ENCODE measurements at regions not wholly inside any gene's neighbourhood (a gene's known extent, or its start where the extent isn't known, plus 50 kb on each side); places are given as distances from the start of the nearest gene placed in this dataset.
"Not testable (repeated sequence)": the region's sequence is repeated elsewhere in the genome, so short reads cannot be mapped to it uniquely, and the experiment has no call there.

DNA sequence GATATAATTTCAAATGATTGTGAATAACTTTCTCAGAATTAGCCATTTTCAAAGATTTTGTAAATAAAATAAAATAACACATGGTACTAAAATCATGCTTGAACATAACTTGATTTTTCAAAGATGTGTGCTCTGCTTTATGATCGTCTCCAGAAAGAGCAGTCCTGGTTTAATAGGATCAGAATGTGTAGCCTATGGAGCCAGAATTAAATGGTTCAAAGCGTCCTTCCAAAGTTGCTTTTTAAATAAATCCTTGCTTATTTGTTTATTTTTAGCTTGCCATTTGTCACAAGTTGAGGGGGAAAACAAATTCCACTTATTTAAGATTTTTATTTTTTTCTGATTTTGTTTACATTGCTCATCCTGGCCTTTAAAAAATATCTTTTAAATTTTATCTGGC, 123.7 kb upstream of the SPRED1 start:
- ATAC-seq (ENCODE audit: low read depth in 2 of 2), result no peak
- H3K4me3 Mint-ChIP-seq, result no peak overlapping the region
- H3K9me3 Mint-ChIP-seq, result peaks cover 0 to 5% (median 3%) of the 10 kb centered on the region in 7 donors
- H3K27me3 Mint-ChIP-seq, result peaks cover 0 to 16% (median 10%) of the 10 kb centered on the region in 3 donors
- no peak for DNase-seq
- H3K36me3 Mint-ChIP-seq, result no peaks in the 10 kb centered on the region
- H3K4me1 Mint-ChIP-seq, result peaks cover 0 to 14% (median 9%) of the 10 kb centered on the region in 3 donors
- H3K27ac Mint-ChIP-seq, result no peak overlapping the region

DNA sequence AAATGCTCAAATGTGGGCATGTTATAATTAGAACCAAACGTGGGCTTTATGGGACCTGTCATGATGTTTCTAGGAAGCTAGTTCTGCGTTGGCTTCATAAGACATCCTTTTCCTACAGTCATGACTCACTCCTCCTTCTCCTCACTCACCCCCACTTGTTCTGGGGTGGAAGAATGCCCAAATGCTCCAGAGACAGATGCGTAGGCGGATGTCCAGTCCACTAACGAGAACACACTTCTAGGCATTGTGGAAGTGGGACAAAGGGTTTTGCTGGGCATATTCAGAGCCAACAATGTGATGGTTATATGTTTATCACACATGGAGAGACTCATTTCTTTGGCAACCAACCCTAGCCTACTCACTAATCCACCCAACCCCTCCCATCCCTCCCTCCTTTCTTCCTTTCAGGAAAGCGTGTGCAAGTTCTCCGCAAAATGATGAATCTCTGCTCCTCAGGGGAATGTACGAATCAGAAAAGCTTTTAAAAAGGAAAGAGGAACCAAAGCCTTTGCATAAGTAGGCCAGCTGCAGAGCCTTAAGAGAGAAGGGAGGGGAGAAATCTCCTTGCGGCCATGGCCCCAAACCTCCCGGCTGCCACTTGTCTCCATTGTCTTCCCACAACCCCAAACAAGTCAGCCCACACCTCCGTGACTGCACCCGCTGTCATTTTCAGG, 123.0 kb upstream of the SPRED1 start:
- Mint-ChIP-seq H3K4me3 (peak overlapping the region in 5 of 8 donors; percentile 18 to 56 (median 30)), H3K36me3 (no peaks in the 10 kb centered on the region), H3K9me3 (peaks cover 0 to 4% (median 0%) of the 10 kb centered on the region in 7 donors), H3K27me3 (peaks cover 4 to 16% (median 10%) of the 10 kb centered on the region in 3 donors), H3K27ac (peak overlapping the region in 1 of 6 donors; percentile 47), H3K4me1 (peaks cover 0 to 14% (median 9%) of the 10 kb centered on the region in 3 donors)
- ATAC-seq (ENCODE audit: low read depth in 2 of 2) (peak; percentile 51 to 63), DNase-seq (no peak)

DNA sequence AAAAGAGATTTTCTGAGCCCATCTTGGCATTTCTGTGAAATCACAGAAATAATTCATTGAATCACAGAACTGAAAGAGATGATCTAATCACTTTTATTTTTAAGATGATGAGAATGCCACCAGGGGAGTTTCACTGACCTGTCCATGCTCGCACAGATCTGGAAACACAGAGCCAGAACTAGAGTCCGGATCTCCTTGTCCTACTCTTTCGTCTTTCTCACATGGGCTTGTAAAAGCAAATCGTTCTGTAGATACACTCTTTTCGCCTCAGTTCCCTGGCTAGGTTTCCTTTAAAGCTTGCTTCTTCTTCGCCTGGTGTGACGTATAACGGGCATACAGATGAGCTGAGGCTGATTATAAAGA, 122.5 kb upstream of the SPRED1 start:
- H3K9me3 Mint-ChIP-seq, result no peaks in the 10 kb centered on the region
- H3K4me1 Mint-ChIP-seq, result peaks cover 0 to 14% (median 9%) of the 10 kb centered on the region in 3 donors
- no peaks in the 10 kb centered on the region for H3K36me3 Mint-ChIP-seq
- DNase-seq, result no peak
- H3K27ac Mint-ChIP-seq, result peak overlapping the region in 1 of 6 donors; percentile 47
- H3K4me3 Mint-ChIP-seq, result peak overlapping the region in 4 of 8 donors; percentile 18 to 56 (median 34)
- ATAC-seq (ENCODE audit: low read depth in 2 of 2), result no peak
- peaks cover 8 to 16% (median 10%) of the 10 kb centered on the region in 3 donors for H3K27me3 Mint-ChIP-seq

DNA sequence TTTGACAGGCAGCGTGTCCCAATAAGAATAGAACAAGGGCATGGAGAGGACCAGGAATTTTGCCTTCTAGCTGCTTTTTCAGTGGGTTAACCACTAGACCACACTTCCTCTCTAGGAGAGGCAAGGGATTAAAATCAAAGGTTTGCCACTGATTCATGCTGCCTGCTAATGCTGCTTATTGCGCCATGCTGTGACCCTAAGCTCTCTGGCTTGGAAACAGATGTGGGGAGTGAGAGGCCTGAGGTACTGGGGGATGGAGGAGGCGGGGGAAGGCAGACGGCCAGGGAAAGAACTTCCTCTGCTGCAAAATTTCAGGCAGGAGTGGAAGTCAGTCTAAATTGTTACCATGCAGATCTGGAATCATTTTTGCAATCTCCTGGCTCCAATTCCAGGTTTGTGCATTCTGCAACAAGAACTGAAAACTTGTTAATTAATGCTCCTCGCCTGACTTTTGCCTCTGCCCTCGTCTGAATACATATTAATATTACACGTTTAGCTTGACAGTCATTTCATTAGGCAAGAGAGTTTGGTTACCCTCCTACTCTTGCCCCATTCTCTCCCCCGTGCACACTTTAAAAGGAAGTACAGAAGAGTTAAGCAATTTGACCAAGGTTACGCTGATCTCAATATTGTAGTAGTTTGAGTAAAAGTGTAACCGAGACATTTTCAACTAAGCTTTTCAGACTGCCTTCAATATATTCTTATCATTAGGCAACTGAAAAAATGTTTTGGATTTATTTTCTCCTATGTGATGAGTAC, 121.7 kb upstream of the SPRED1 start:
- no peak for ATAC-seq (ENCODE audit: low read depth in 2 of 2)
- no peaks in the 10 kb centered on the region for H3K36me3 Mint-ChIP-seq
- H3K27me3 Mint-ChIP-seq, result peaks cover 8 to 16% (median 10%) of the 10 kb centered on the region in 3 donors
- H3K4me3 Mint-ChIP-seq, result peak overlapping the region in 1 of 8 donors; percentile 56
- no peak overlapping the region for H3K27ac Mint-ChIP-seq
- DNase-seq, result no peak
- peaks cover 0 to 14% (median 9%) of the 10 kb centered on the region in 3 donors for H3K4me1 Mint-ChIP-seq
- H3K9me3 Mint-ChIP-seq, result no peaks in the 10 kb centered on the region

DNA sequence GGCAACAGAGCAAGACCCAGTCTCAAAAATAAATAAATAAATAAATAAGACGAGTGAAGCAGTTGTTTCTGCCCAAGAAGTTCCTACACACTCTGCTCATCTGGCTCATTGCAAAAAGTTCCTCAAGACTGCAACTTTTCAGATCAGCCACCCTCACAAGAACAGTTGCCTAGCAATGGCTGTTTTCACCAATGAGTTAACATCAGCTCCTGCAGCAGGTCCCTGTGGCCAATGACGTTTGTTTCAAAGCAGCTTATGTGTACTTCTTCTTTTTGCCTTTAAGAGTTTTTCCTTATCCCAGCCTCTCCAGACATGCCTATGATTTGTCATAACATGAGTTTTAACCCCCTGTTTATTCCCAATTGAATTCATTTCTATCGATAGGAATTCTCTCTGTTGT, 118.4 kb upstream of the SPRED1 start:
- peaks cover 8 to 15% (median 10%) of the 10 kb centered on the region in 3 donors for H3K27me3 Mint-ChIP-seq
- H3K36me3 Mint-ChIP-seq, result no peaks in the 10 kb centered on the region
- no peak for DNase-seq
- ATAC-seq (ENCODE audit: low read depth in 2 of 2), result peak in 1 of 2 donors; percentile 32
- peaks cover 0 to 9% (median 0%) of the 10 kb centered on the region in 7 donors for H3K9me3 Mint-ChIP-seq
- no peak overlapping the region for H3K4me3 Mint-ChIP-seq
- H3K4me1 Mint-ChIP-seq, result peaks cover 0 to 14% (median 8%) of the 10 kb centered on the region in 3 donors
- no peak overlapping the region for H3K27ac Mint-ChIP-seq

DNA sequence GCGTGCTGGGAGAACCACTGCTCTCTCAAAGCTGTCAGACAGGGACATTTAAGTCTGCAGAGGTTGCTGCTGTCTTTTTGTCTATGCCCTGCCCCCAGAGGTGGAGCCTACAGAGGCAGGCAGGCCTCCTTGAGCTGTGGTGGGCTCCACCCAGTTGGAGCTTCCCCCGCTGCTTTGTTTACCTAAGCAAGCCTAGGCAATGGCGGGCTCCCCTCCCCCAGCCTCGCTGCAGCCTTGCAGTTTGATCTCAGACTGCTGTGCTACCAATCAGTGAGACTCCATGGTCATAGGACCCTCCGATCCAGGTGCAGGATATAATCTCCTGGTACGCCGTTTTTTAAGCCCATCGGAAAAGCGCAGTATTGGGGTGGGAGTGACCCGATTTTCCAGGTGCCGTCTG, 110.4 kb upstream of the SPRED1 start:
- H3K27ac Mint-ChIP-seq; DNase-seq; H3K4me3 Mint-ChIP-seq; H3K36me3 Mint-ChIP-seq; H3K4me1 Mint-ChIP-seq; ATAC-seq (ENCODE audit: low read depth in 2 of 2): not testable (repeated sequence)
- Mint-ChIP-seq H3K27me3 (peaks cover 5 to 21% (median 14%) of the 10 kb centered on the region in 3 donors), H3K9me3 (peaks cover 3 to 11% (median 5%) of the 10 kb centered on the region in 7 donors)

DNA sequence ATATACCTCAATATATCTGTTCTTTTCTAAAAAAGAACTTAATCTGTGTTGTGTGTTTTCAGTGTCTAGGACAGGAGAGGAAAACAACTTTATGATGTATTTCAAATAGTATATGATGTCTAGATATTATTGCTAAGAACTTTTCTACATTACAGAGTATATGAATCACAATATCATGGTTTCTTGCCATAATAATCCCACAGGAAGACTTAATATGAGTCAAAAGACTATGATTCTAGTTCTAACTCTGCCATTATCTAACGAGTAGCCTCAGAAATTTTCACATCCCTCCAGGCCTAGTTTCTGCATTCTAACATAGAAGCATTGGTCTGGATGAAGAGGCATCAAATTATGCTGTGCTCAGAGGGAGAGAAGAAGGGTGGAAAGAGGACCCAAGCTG, 107.7 kb upstream of the SPRED1 start:
- ATAC-seq (ENCODE audit: low read depth in 2 of 2), result no peak
- DNase-seq, result no peak
- Mint-ChIP-seq H3K27me3 (peaks cover 5 to 16% (median 10%) of the 10 kb centered on the region in 3 donors), H3K36me3 (peaks cover 0 to 3% of the 10 kb centered on the region in 2 donors), H3K4me3 (no peak overlapping the region), H3K9me3 (peaks cover 0 to 15% (median 6%) of the 10 kb centered on the region in 7 donors), H3K27ac (no peak overlapping the region), H3K4me1 (no peaks in the 10 kb centered on the region)

DNA sequence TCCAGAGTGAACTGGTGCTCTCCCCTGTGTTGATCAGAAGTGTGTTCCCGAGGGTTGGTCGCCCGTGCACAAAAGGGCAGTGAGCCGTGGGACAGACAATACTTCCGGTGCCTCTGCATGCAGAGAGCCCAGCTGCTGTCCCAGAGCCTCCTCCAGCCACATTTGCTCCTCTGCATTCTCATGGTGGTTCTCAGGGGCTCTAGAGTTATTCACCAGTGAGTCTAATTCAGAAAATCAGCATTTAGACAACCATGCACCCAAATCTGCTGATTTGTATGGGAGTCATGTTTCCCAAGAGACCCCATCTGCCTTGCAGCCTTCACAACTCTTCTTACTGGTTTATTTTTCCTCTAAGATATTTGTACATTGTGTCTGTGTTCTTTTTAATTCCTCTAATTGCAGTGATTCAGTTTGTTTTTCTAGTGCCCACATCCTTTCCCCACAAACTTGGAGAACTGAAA, 107.0 kb upstream of the SPRED1 start:
- Mint-ChIP-seq H3K4me3 (no peak overlapping the region), H3K9me3 (peaks cover 0 to 23% (median 11%) of the 10 kb centered on the region in 7 donors)
- ATAC-seq (ENCODE audit: low read depth in 2 of 2), result no peak

DNA sequence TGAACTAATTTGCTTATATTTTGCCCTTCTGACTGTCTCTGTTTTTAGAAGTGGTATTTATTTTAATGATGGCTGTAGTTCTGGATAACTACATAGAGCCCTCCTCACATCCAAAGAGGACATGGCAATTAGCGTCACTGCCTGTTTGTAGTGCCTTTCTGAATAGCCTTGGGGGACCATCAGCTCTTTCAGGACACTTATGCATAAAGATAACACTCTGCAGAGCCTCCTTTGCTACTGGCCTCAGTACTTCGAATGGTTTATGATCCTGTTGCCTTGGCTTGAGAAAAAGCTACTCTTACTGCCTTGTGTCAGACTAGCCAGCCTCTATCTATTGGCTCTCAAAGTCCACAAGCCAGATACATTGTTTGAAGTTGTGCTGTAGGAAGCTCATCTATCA, 105.4 kb upstream of the SPRED1 start:
- H3K27me3 Mint-ChIP-seq, result peaks cover 6 to 15% (median 9%) of the 10 kb centered on the region in 3 donors
- H3K4me1 Mint-ChIP-seq, result no peaks in the 10 kb centered on the region
- H3K4me3 Mint-ChIP-seq, result no peak overlapping the region
- H3K36me3 Mint-ChIP-seq, result peaks cover 0 to 3% of the 10 kb centered on the region in 2 donors
- ATAC-seq (ENCODE audit: low read depth in 2 of 2) (no peak), DNase-seq (no peak)
- peaks cover 0 to 34% (median 13%) of the 10 kb centered on the region in 7 donors for H3K9me3 Mint-ChIP-seq
- H3K27ac Mint-ChIP-seq, result no peak overlapping the region

More for the DNA sequence above, 107.0 kb upstream of the SPRED1 start:
- H3K4me1 Mint-ChIP-seq, result no peaks in the 10 kb centered on the region
- H3K27ac Mint-ChIP-seq, result no peak overlapping the region
- peaks cover 5 to 16% (median 9%) of the 10 kb centered on the region in 3 donors for H3K27me3 Mint-ChIP-seq
- H3K36me3 Mint-ChIP-seq, result peaks cover 0 to 3% of the 10 kb centered on the region in 2 donors
- DNase-seq, result no peak

DNA sequence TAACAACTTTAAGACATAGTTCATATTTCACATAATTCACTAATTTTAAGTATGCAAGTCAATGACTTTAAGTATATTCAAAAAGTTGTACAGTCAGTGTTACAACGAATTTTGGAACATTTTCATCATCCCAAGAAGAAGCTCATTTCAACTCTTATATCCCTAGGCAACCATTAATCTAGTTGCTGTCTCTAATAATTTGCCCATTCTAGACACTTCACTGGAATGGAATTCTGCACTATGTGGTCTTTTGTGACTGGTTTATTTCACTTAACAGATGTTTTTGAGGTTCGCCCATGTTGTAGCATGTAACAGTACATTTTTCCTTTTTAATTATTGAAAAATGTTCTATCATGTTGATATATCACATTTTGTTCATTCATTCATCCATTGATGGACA, 104.2 kb upstream of the SPRED1 start:
- DNase-seq, result no peak
- Mint-ChIP-seq H3K9me3 (peaks cover 0 to 39% (median 14%) of the 10 kb centered on the region in 7 donors), H3K27ac (no peak overlapping the region), H3K27me3 (peaks cover 5 to 9% (median 5%) of the 10 kb centered on the region in 3 donors), H3K4me1 (no peaks in the 10 kb centered on the region), H3K4me3 (no peak overlapping the region), H3K36me3 (no peaks in the 10 kb centered on the region)
- no peak for ATAC-seq (ENCODE audit: low read depth in 2 of 2)

DNA sequence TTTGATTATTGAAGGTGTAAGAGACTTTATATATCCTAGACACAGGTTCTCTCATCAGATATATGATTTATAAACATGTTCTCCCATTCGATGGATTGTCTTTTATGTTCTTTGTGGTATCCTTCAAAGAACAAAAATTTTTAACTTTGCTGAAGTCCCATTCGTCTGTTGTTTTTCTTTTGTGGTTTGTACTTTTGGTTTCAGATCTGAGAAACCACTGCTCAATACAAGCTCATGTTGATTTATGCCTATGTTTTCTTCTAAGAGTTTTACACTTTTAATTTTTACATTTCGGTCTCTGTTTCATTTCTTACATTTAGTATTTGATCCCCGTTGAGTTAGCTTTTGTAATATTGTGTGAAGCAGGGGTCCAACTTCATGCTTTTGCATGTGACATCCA, 103.3 kb upstream of the SPRED1 start:
- Mint-ChIP-seq H3K9me3 (peaks cover 0 to 39% (median 14%) of the 10 kb centered on the region in 7 donors), H3K36me3 (no peaks in the 10 kb centered on the region), H3K27me3 (peaks cover 0 to 9% (median 5%) of the 10 kb centered on the region in 3 donors), H3K4me3 (no peak overlapping the region), H3K4me1 (no peaks in the 10 kb centered on the region), H3K27ac (no peak overlapping the region)
- DNase-seq (no peak), ATAC-seq (ENCODE audit: low read depth in 2 of 2) (no peak)

DNA sequence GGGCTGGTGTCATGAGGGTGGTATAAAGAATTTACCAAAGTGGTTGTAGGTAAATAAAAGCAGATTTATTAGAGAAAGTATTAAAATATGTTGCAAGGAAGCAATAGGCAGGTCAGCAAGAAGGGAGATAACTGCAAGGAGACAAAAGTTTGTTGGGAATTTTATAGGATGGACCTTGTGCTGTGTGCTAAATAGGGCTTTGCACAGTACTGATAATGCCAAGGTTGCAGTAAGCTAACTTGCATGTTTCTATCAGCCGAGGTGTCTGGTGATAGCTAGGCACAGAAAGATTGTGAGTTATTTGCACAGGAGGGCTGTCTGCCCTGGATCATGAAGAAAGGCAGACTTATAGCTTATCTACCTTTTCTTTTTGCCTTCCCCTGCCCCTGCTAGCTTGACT, 102.5 kb upstream of the SPRED1 start:
- Mint-ChIP-seq H3K27ac (no peak overlapping the region), H3K4me1 (no peaks in the 10 kb centered on the region)

DNA sequence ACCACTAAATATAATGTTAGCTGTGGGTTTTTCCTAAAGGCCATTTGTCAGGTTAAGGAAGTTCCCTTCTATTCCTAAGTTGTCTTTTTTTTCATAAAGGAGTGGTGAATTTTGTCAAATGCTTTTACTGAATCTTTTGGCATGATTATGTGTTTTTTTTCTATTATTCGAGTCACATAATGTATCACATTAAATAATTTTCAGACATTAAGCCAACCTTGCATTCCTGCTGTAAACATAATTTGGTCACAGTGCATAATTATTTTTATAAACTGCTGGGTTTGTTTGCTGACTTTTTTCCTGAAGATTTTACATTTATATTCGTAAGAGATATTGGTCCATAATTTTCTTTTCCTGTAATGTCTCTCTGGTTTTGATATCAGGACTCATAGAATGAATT, 101.8 kb upstream of the SPRED1 start:
- Mint-ChIP-seq H3K27me3 (peaks cover 0 to 9% (median 9%) of the 10 kb centered on the region in 3 donors), H3K27ac (no peak overlapping the region), H3K9me3 (peaks cover 0 to 43% (median 17%) of the 10 kb centered on the region in 7 donors)

More for the DNA sequence above, 102.5 kb upstream of the SPRED1 start:
- ATAC-seq (ENCODE audit: low read depth in 2 of 2) (no peak), DNase-seq (no peak)
- no peaks in the 10 kb centered on the region for H3K36me3 Mint-ChIP-seq
- H3K27me3 Mint-ChIP-seq, result peaks cover 0 to 9% (median 5%) of the 10 kb centered on the region in 3 donors
- no peak overlapping the region for H3K4me3 Mint-ChIP-seq
- peaks cover 0 to 39% (median 14%) of the 10 kb centered on the region in 7 donors for H3K9me3 Mint-ChIP-seq

More for the DNA sequence above, 101.8 kb upstream of the SPRED1 start:
- Mint-ChIP-seq H3K36me3 (no peaks in the 10 kb centered on the region), H3K4me1 (no peaks in the 10 kb centered on the region), H3K4me3 (no peak overlapping the region)
- ATAC-seq (ENCODE audit: low read depth in 2 of 2), result no peak
- no peak for DNase-seq
